Common myeloid progenitor, CD34-positive (primary cell): ENCODE measurements at regions not wholly inside any gene's neighbourhood (a gene's known extent, or its start where the extent isn't known, plus 50 kb on each side); places are given as distances from the start of the nearest gene placed in this dataset.

ENCODE experiments used
- CTCF ChIA-PET: fragments of 350-600 bp; sonication (Branson Sonifier 250); formaldehyde crosslinking; loops from one replicate; lab custom pipeline; 2021; ENCODE audit warnings: antibody characterized with exemption; lab: Charles Lee
- POLR2A ChIA-PET: fragments of 350-600 bp; sonication (Branson Sonifier 250); formaldehyde crosslinking; loops from one replicate; lab custom pipeline; 2021; ENCODE audit warnings: antibody characterized with exemption; lab: Charles Lee
- DNase-seq, 3 donors: peaks; one replicate each; pipeline versions ENCODE4 v3.0.0 to v3.0.0-alpha.2; 2013
- H3K27ac ChIP-seq, 2 experiments: 1 replicate in 1 of 2; 2 replicates in 1 of 2; pipeline ENCODE4 v1.7.0; 2013; ENCODE audit warnings: inconsistent platforms in 2 of 2, low read length in 2 of 2, mild to moderate bottlenecking in 2 of 2, low read depth in 1 of 2, moderate library complexity in 1 of 2; ENCODE audit not compliant: severe bottlenecking in 2 of 2, insufficient read depth in 1 of 2, poor library complexity in 1 of 2
- H3K27me3 ChIP-seq, 5 experiments: replicated peaks in 2 of 5; 1 replicate in 3 of 5; 2 replicates in 2 of 5; pipeline versions ENCODE4 v1.6.1 to v1.7.0; 2013; ENCODE audit warnings: low read length in 4 of 5, mild to moderate bottlenecking in 2 of 5, moderate library complexity in 2 of 5, inconsistent platforms in 1 of 5; ENCODE audit not compliant: insufficient read depth in 5 of 5, control insufficient read depth in 4 of 5
- H3K36me3 ChIP-seq, 4 experiments: 1 replicate in 2 of 4; 2 replicates in 2 of 4; pipeline versions ENCODE4 v1.6.1 to v1.7.0; 2013; ENCODE audit warnings: low read length in 3 of 4, control low read depth in 1 of 4, mild to moderate bottlenecking in 1 of 4; ENCODE audit not compliant: control insufficient read depth in 4 of 4, insufficient read depth in 4 of 4
- H3K4me1 ChIP-seq, 4 experiments: 1 replicate in 3 of 4; 2 replicates in 1 of 4; pipeline versions ENCODE4 v1.6.1 to v1.7.1; 2013; ENCODE audit warnings: low read length in 3 of 4, mild to moderate bottlenecking in 3 of 4, control low read depth in 1 of 4, inconsistent platforms in 1 of 4, moderate library complexity in 1 of 4; ENCODE audit not compliant: control insufficient read depth in 4 of 4, insufficient read depth in 4 of 4; ENCODE audit errors: control extremely low read depth in 1 of 4
- H3K4me3 ChIP-seq, 7 experiments: 1 replicate in 4 of 7; 2 replicates in 3 of 7; pipeline versions ENCODE4 v1.5.1 to v1.7.0; 2013; ENCODE audit warnings: mild to moderate bottlenecking in 7 of 7, low read length in 6 of 7, moderate library complexity in 6 of 7, inconsistent platforms in 2 of 7, low read depth in 2 of 7, control low read depth in 1 of 7; ENCODE audit not compliant: insufficient read depth in 4 of 7, control insufficient read depth in 1 of 7; ENCODE audit errors: extremely low read depth in 1 of 7
- H3K9me3 ChIP-seq, 5 experiments: 1 replicate in 4 of 5; 2 replicates in 1 of 5; pipeline versions ENCODE4 v1.6.1 to v1.7.1; 2013; ENCODE audit warnings: low read length in 4 of 5, mild to moderate bottlenecking in 2 of 5, inconsistent platforms in 1 of 5, low read depth in 1 of 5, moderate library complexity in 1 of 5; ENCODE audit not compliant: control insufficient read depth in 4 of 5, insufficient read depth in 2 of 5; ENCODE audit errors: control extremely low read depth in 1 of 5
- WGBS: methylation state at CpG from one replicate; pipeline ENCODE4 v1.1.5; 2013; ENCODE audit not compliant: insufficient coverage; 5-methylcytosine and 5-hydroxymethylcytosine counted together

- WGBS: no CpG with 5 or more reads among the region's 1 CpG
- POLR2A ChIA-PET: no interaction called here
- no peaks in the 10 kb centered on the region for H3K36me3 ChIP-seq
- H3K27me3 ChIP-seq: no peaks in the 10 kb centered on the region
- no peak overlapping the region for H3K4me3 ChIP-seq
- H3K9me3 ChIP-seq: no peaks in the 10 kb centered on the region
- CTCF ChIA-PET: interaction anchor here (0.6 kb wide), 1 partner anchor 11 kb away, joined by 3 read pairs; no protein-coding TSS in a partner anchor
- H3K4me1 ChIP-seq: peaks cover 0 to 12% (median 7%) of the 10 kb centered on the region in 4 experiments
- no peak overlapping the region for H3K27ac ChIP-seq
- peak in 1 of 3 donors; percentile 1 for DNase-seq
Observed at GRCh38 chr9:81492710-81493447, 196.5 kb downstream of the TLE1 start.

- Histone ChIP-seq H3K27me3 (no peaks in the 10 kb centered on the region), H3K4me1 (peaks cover 0 to 12% (median 7%) of the 10 kb centered on the region in 4 experiments), H3K36me3 (no peaks in the 10 kb centered on the region), H3K4me3 (no peak overlapping the region), H3K9me3 (no peaks in the 10 kb centered on the region), H3K27ac (no peak overlapping the region)
- DNase-seq: no peak
- ChIA-PET CTCF (no interaction called here), POLR2A (no interaction called here)
- no CpG with 5 or more reads among the region's 5 CpGs for WGBS
Observed at GRCh38 chr9:81490605-81491331, 198.6 kb downstream of the TLE1 start.

GRCh38 chr9:81489046-81489445, 200.3 kb downstream of the TLE1 start:
- CTCF ChIA-PET: no interaction called here
- no peak overlapping the region for H3K4me3 ChIP-seq
- no CpG with 5 or more reads among the region's 1 CpG for WGBS
- POLR2A ChIA-PET: no interaction called here
- no peaks in the 10 kb centered on the region for H3K27me3 ChIP-seq
- DNase-seq: peak in 2 of 3 donors; percentile 47 to 49
- no peaks in the 10 kb centered on the region for H3K36me3 ChIP-seq
- no peak overlapping the region for H3K27ac ChIP-seq
- H3K9me3 ChIP-seq: no peaks in the 10 kb centered on the region
- H3K4me1 ChIP-seq: peaks cover 0 to 12% (median 7%) of the 10 kb centered on the region in 4 experiments

GRCh38 chr9:81480828-81481604, 208.3 kb downstream of the TLE1 start:
- Histone ChIP-seq H3K4me1 (no peaks in the 10 kb centered on the region), H3K4me3 (no peak overlapping the region), H3K9me3 (no peaks in the 10 kb centered on the region), H3K36me3 (no peaks in the 10 kb centered on the region), H3K27me3 (no peaks in the 10 kb centered on the region), H3K27ac (no peak overlapping the region)
- 100% methylated on average over 1 of the region's 6 CpGs for WGBS
- CTCF ChIA-PET: no interaction called here
- no peak for DNase-seq
- POLR2A ChIA-PET: no interaction called here

GRCh38 chr9:81479573-81479972, 209.8 kb downstream of the TLE1 start:
- Histone ChIP-seq H3K4me3 (no peak overlapping the region), H3K36me3 (no peaks in the 10 kb centered on the region), H3K27ac (no peak overlapping the region), H3K4me1 (no peaks in the 10 kb centered on the region), H3K9me3 (no peaks in the 10 kb centered on the region), H3K27me3 (no peaks in the 10 kb centered on the region)
- ChIA-PET POLR2A (no interaction called here), CTCF (no interaction called here)
- DNase-seq: no peak
- 80% methylated on average over 2 of the region's 2 CpGs for WGBS

GRCh38 chr9:81477669-81478068, 211.7 kb downstream of the TLE1 start:
- DNase-seq: no peak
- 91% methylated on average over 2 of the region's 2 CpGs for WGBS
- Histone ChIP-seq H3K4me3 (no peak overlapping the region), H3K9me3 (no peaks in the 10 kb centered on the region), H3K27me3 (no peaks in the 10 kb centered on the region), H3K27ac (no peak overlapping the region), H3K4me1 (no peaks in the 10 kb centered on the region), H3K36me3 (no peaks in the 10 kb centered on the region)
- ChIA-PET CTCF (interaction anchor here (0.7 kb wide), 1 partner anchor 75 kb away, joined by 3 read pairs; no protein-coding TSS in a partner anchor), POLR2A (no interaction called here)
